Fibroblast of mammary gland (primary cell): ENCODE measurements at regions not wholly inside any gene's neighbourhood (a gene's known extent, or its start where the extent isn't known, plus 50 kb on each side); places are given as distances from the start of the nearest gene placed in this dataset.
"Not testable (repeated sequence)": the region's sequence is repeated elsewhere in the genome, so short reads cannot be mapped to it uniquely, and the experiment has no call there.

Experiments
- DNase-seq: peaks from one replicate; pipeline ENCODE4 v3.0.0-alpha.2; 2010; ENCODE audit warnings: low read depth
- H3K4me3 ChIP-seq: 2 replicates; pipeline ENCODE4 v1.5.1; 2011; ENCODE audit warnings: low read depth, mild to moderate bottlenecking, low read length, moderate library complexity; ENCODE audit not compliant: control insufficient read depth
- TF ChIP-seq, protein P1 (sequence below): conservative IDR thresholded peaks from 2 replicates; pipeline ENCODE4 v1.5.1; 2011; ENCODE audit warnings: low read depth, low read length, inconsistent platforms; ENCODE audit not compliant: control insufficient read depth, insufficient read depth

DNA sequence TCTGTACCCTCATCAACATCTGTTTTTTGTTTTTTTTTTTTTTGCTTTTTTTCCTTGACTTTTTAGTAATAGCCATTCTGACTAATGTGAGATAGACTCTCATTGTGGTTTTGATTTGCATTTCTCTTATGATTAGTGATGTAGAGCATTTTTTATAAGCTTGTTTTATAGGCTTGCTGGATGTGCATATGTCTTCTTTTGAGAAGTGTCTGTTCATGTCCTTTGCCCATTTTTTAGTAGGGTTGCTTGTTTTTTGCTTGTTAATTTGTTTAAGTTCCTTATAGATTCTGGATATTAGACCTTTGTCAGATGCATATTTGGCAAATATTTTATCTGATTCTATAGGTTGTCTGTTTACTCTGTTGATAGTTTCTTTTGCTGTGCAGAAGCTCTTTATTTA, 53.5 kb upstream of the FAR1 start:
- not testable (repeated sequence) for DNase-seq, H3K4me3 ChIP-seq

DNA sequence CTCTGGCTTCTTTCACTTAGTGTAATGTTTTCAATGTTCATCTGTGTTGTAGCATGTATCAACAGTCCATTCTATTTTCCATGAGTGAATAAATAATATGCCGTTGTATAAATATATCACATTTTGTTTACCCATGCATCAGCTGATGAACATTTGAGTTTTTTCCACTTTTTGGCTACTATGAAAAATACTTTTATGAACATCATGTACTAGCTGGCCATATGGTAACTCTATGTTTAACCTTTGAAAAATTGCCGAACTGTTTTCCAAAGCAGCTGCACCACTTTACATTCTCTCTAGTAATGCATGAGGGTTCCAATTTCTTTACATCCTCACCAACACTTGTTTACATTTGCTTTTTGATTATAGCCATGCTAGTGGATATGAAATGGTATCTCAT, 59.8 kb upstream of the FAR1 start:
- DNase-seq: no peak
- TF ChIP-seq, protein P1, sequence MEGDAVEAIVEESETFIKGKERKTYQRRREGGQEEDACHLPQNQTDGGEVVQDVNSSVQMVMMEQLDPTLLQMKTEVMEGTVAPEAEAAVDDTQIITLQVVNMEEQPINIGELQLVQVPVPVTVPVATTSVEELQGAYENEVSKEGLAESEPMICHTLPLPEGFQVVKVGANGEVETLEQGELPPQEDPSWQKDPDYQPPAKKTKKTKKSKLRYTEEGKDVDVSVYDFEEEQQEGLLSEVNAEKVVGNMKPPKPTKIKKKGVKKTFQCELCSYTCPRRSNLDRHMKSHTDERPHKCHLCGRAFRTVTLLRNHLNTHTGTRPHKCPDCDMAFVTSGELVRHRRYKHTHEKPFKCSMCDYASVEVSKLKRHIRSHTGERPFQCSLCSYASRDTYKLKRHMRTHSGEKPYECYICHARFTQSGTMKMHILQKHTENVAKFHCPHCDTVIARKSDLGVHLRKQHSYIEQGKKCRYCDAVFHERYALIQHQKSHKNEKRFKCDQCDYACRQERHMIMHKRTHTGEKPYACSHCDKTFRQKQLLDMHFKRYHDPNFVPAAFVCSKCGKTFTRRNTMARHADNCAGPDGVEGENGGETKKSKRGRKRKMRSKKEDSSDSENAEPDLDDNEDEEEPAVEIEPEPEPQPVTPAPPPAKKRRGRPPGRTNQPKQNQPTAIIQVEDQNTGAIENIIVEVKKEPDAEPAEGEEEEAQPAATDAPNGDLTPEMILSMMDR: no peak
- no peak overlapping the region for H3K4me3 ChIP-seq

DNA sequence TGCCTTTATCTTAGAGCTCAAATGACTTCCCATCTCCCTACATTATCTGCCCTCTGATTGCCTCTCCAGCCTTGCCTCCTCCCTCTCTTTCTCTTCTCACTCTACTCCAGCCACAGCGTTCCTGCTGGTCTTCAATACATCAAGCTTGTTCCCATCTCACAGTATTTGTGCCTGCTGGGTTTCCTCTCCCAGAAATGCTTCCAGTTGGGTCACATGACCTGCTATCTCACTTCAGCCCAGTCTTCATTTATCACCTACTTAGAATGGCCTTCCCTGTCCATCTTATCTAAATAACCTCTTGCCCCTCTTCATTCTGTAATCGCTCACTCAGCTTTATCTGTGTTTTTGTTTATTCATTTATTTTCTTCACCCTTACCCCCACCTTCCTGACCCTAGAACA, 61.8 kb upstream of the FAR1 start:
- DNase-seq: no peak
- TF ChIP-seq, protein P1: no peak
- H3K4me3 ChIP-seq: no peak overlapping the region

DNA sequence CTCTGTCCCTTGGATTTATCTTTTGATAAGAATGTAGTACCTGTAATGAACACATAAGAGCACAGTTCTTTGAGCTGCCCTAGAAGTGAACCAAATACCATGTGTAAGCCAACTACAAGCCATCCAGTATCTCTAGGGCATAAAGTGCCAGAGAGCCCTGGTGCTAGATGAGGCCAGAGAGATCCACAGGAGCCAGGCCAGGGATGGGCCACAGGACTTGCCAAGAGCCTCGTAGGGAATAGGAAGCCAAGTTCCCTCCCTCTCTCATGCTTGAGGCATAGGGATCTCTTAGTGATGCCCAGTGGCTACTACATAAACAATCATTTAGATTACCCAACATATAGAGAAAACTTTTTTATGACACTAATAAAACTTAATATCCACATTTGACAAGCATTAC, 64.8 kb upstream of the FAR1 start:
- no peak for DNase-seq
- TF ChIP-seq, protein P1: no peak
- H3K4me3 ChIP-seq: no peak overlapping the region

DNA sequence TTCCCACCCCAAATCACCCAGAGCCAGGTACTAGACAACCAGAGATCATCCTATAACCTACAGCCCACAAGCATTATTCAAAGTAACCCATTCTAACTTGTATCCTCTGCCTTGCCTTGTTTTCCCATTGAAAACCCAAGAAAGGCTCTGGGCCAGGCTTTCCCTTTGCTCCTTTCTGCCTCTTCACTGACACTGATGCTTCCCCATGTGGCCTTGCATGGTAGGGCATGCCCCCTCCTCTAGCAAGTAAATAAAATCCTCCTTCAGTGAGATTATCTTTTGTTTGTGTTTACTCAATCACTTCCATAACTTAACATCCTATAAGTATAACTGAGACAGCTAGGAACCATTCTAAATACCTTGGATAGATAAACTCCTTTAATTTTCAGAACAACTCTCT, 65.6 kb upstream of the FAR1 start:
- TF ChIP-seq, protein P1: no peak
- H3K4me3 ChIP-seq: no peak overlapping the region
- DNase-seq: no peak

DNA sequence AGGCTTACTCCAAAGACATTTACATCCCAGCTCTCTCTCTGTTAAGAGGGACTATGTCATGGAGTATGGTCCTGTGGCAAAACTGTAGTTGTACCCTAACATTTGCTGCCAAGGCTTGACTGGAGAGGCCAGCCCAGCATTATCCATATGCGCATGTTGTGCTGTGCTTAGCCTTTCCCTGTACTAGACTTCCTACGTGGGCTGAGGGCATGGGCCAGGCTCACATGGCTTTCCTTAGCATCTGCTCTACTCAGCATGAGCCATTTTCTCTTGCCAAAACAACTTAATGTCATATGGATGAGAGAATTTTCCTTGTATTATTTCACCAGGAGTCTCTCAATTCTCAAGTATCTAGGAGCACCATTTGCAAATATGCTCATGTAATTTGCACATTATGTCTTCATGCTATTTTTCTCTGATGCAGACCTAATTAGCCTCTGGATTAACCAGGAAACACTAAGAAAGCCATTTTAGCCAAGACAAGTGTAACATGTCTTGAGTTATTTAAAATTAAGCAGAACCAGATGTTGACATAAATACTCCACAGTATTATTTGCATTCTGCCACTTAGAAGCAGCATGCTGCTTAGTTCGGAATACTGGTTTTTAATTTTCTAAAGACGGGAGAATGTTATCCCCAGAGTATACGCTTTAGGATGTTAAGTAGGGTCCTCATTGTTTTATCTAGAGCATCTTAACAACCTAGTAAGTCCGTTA, 71.7 kb upstream of the FAR1 start:
- TF ChIP-seq, protein P1: no peak
- no peak overlapping the region for H3K4me3 ChIP-seq
- no peak for DNase-seq

DNA sequence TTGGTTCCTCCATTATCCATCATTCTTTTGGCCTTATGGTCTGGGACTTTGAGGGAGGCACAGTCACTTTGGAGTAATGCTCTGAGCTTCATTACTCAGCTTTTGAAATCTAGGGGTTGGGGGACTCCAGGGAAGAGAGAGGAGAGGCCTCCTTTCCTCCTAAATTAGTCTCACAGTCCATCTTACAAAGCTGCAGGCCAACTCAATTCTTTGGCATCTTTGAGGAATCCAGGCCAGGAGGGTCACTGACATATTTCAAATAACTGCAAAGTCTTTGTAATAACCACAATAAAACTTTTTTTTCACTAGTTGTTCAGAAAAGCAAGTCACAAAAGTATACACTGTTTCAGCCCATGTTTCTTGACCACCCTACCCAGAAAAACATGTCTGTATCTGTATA, 73.3 kb upstream of the FAR1 start:
- peak; percentile 3 for DNase-seq
- TF ChIP-seq, protein P1: no peak

More for the DNA sequence above, 73.3 kb upstream of the FAR1 start:
- no peak overlapping the region for H3K4me3 ChIP-seq
